ENCODE measurements at regions not wholly inside any gene's neighbourhood (a gene's known extent, or its start where the extent isn't known, plus 50 kb on each side); places are given as distances from the start of the nearest gene placed in this dataset.

- no peak for DNase-seq (ENCODE audit: low read depth)
- no peak for TF ChIP-seq CTCF (IDR thresholded peaks at IDR 0.05; ENCODE audit: insufficient read depth, low read depth, low read length)
- H3K4me3 ChIP-seq (ENCODE audit: low read depth, low read length): no peak overlapping the region
- CTCF ChIA-PET: no interaction called here
- no peaks in the 10 kb centered on the region for H3K36me3 ChIP-seq (ENCODE audit: control insufficient read depth, insufficient read depth, low read length)
- POLR2A ChIA-PET: no interaction called here
- H3K27me3 ChIP-seq (ENCODE audit: control insufficient read depth, insufficient read depth, low read length): no peaks in the 10 kb centered on the region
Observed at GRCh38 chr11:26143566-26144290, 188.2 kb upstream of the ANO3 start.

GRCh38 chr11:26144291-26144690, 187.6 kb upstream of the ANO3 start:
- CTCF ChIA-PET: no interaction called here
- no peaks in the 10 kb centered on the region for H3K27me3 ChIP-seq (ENCODE audit: control insufficient read depth, insufficient read depth, low read length)
- TF ChIP-seq CTCF (IDR thresholded peaks at IDR 0.05; ENCODE audit: insufficient read depth, low read depth, low read length): no peak
- H3K36me3 ChIP-seq (ENCODE audit: control insufficient read depth, insufficient read depth, low read length): no peaks in the 10 kb centered on the region
- DNase-seq (ENCODE audit: low read depth): no peak
- no peak overlapping the region for H3K4me3 ChIP-seq (ENCODE audit: low read depth, low read length)
- POLR2A ChIA-PET: no interaction called here

- Histone ChIP-seq H3K36me3 (ENCODE audit: control insufficient read depth, insufficient read depth, low read length) (no peaks in the 10 kb centered on the region), H3K4me3 (ENCODE audit: low read depth, low read length) (no peak overlapping the region), H3K27me3 (ENCODE audit: control insufficient read depth, insufficient read depth, low read length) (no peaks in the 10 kb centered on the region)
- TF ChIP-seq CTCF (IDR thresholded peaks at IDR 0.05; ENCODE audit: insufficient read depth, low read depth, low read length): no peak
- DNase-seq (ENCODE audit: low read depth): no peak
- ChIA-PET POLR2A (no interaction called here), CTCF (no interaction called here)
Observed at GRCh38 chr11:26144911-26145310, 187.0 kb upstream of the ANO3 start.

- ChIA-PET CTCF (interaction anchor here (1.2 kb wide), 1 partner anchor 167 kb away, joined by 3 read pairs; no protein-coding TSS in a partner anchor), POLR2A (no interaction called here)
- DNase-seq (ENCODE audit: low read depth): no peak
- TF ChIP-seq CTCF (IDR thresholded peaks at IDR 0.05; ENCODE audit: insufficient read depth, low read depth, low read length): no peak
- Histone ChIP-seq H3K4me3 (ENCODE audit: low read depth, low read length) (no peak overlapping the region), H3K27me3 (ENCODE audit: control insufficient read depth, insufficient read depth, low read length) (no peaks in the 10 kb centered on the region), H3K36me3 (ENCODE audit: control insufficient read depth, insufficient read depth, low read length) (no peaks in the 10 kb centered on the region)
Observed at GRCh38 chr11:26149585-26149984, 182.3 kb upstream of the ANO3 start.

- H3K36me3 ChIP-seq (ENCODE audit: control insufficient read depth, insufficient read depth, low read length): no peaks in the 10 kb centered on the region
Observed at GRCh38 chr11:26150031-26150430, 181.9 kb upstream of the ANO3 start.

More at GRCh38 chr11:26150031-26150430, 181.9 kb upstream of the ANO3 start:
- Histone ChIP-seq H3K4me3 (ENCODE audit: low read depth, low read length) (no peak overlapping the region), H3K27me3 (ENCODE audit: control insufficient read depth, insufficient read depth, low read length) (no peaks in the 10 kb centered on the region)
- CTCF ChIA-PET: no interaction called here
- no peak for DNase-seq (ENCODE audit: low read depth)
- no peak for TF ChIP-seq CTCF (IDR thresholded peaks at IDR 0.05; ENCODE audit: insufficient read depth, low read depth, low read length)
- POLR2A ChIA-PET: no interaction called here
